SK-N-SH (cell line): ENCODE measurements at regions not wholly inside any gene's neighbourhood (a gene's known extent, or its start where the extent isn't known, plus 50 kb on each side); places are given as distances from the start of the nearest gene placed in this dataset.

Source experiments
- CTCF ChIA-PET: fragments of 300-600, 350-600 bp; formaldehyde crosslinking; extraction: SDS; loops from one replicate; lab custom pipeline; 2021; lab: Yijun Ruan, JAX
- POLR2A ChIA-PET: fragments of 350-600 bp; sonication (Branson Sonifier 250); formaldehyde crosslinking; extraction: SDS; loops from one replicate; lab custom pipeline; 2020; ENCODE audit warnings: antibody characterized with exemption, inconsistent platforms; lab: Yijun Ruan, JAX
- DNase-seq: peaks from one replicate; pipeline ENCODE4 v3.0.0; 2012
- H2AFZ ChIP-seq: fragments of 200-600 bp; sonication (generic); 2 replicates; pipeline ENCODE4 v1.8.1; 2016; ENCODE audit warnings: antibody characterized with exemption, mild to moderate bottlenecking, low read depth
- H3F3A ChIP-seq: fragments of 200-600 bp; sonication (generic); replicated peaks from 2 replicates; pipeline ENCODE3; 2016; ENCODE audit warnings: antibody characterized with exemption, mild to moderate bottlenecking; ENCODE audit not compliant: insufficient read depth
- H3K27ac ChIP-seq, 2 experiments: fragments of 200-500 bp in 1 of 2; fragments of 200-600 bp in 1 of 2; sonication (Bioruptor generic) in 1 of 2; sonication (generic), shearing (Covaris generic) in 1 of 2; 2 replicates each; pipeline versions ENCODE4 v1.5.1 to v1.6.1; 2014 to 2016; ENCODE audit warnings: low read depth in 2 of 2, inconsistent platforms in 1 of 2, low read length in 1 of 2, mild to moderate bottlenecking in 1 of 2, mixed read lengths in 1 of 2
- H3K27me3 ChIP-seq: fragments of 200-600 bp; sonication (generic), shearing (Covaris generic); 2 replicates; pipeline ENCODE4 v1.6.1; 2016; ENCODE audit warnings: mixed run types; ENCODE audit not compliant: insufficient read depth
- H3K36me3 ChIP-seq, 2 experiments: fragments of 200-500 bp in 1 of 2; fragments of 200-600 bp in 1 of 2; sonication (Bioruptor generic) in 1 of 2; sonication (generic) in 1 of 2; replicated peaks in 1 of 2; 2 replicates each; pipeline versions ENCODE3 to v1.5.1; 2014 to 2016; ENCODE audit warnings: low read length in 1 of 2, mild to moderate bottlenecking in 1 of 2; ENCODE audit not compliant: insufficient read depth in 2 of 2, control insufficient read depth in 1 of 2
- H3K4me1 ChIP-seq, 2 experiments: fragments of 200-500 bp in 1 of 2; fragments of 200-600 bp in 1 of 2; sonication (Bioruptor generic) in 1 of 2; sonication (generic), shearing (Covaris generic) in 1 of 2; 2 replicates each; pipeline versions ENCODE4 v1.5.1 to v1.6.1; 2014 to 2016; ENCODE audit warnings: low read depth in 1 of 2, low read length in 1 of 2, mixed run types in 1 of 2; ENCODE audit not compliant: insufficient read depth in 2 of 2, control insufficient read depth in 1 of 2
- H3K4me2 ChIP-seq: fragments of 200-600 bp; sonication (generic), shearing (Covaris generic); 2 replicates; pipeline ENCODE4 v1.6.1; 2017; ENCODE audit warnings: mixed run types
- H3K4me3 ChIP-seq, 2 experiments: fragments of 200-500 bp in 1 of 2; fragments of 200-600 bp in 1 of 2; sonication (Bioruptor generic) in 1 of 2; sonication (generic), shearing (Covaris generic) in 1 of 2; 2 replicates each; pipeline versions ENCODE4 v1.5.1 to v1.8.1; 2014 to 2016; ENCODE audit warnings: low read depth in 2 of 2, inconsistent platforms in 1 of 2, low read length in 1 of 2, mild to moderate bottlenecking in 1 of 2, mixed read lengths in 1 of 2, moderate library complexity in 1 of 2
- H3K79me2 ChIP-seq: fragments of 200-600 bp; sonication (generic); 2 replicates; pipeline ENCODE4 v1.8.1; 2017; ENCODE audit warnings: mild to moderate bottlenecking; ENCODE audit not compliant: insufficient read depth
- H3K9ac ChIP-seq: fragments of 200-600 bp; sonication (generic); 2 replicates; pipeline ENCODE4 v1.6.1; 2017; ENCODE audit warnings: mixed run types
- H3K9me2 ChIP-seq: fragments of 200-600 bp; sonication (generic); 2 replicates; pipeline ENCODE4 v1.6.1; 2017; ENCODE audit warnings: mixed run types
- H3K9me3 ChIP-seq: fragments of 200-600 bp; sonication (generic); 2 replicates; pipeline ENCODE4 v1.6.1; 2017; ENCODE audit warnings: mixed run types, mild to moderate bottlenecking, moderate library complexity
- H4K20me1 ChIP-seq: fragments of 200-600 bp; sonication (generic); 2 replicates; pipeline ENCODE4 v1.6.1; 2017; ENCODE audit warnings: mild to moderate bottlenecking, mixed run types; ENCODE audit not compliant: insufficient read depth
- CHD2 ChIP-seq: fragments of 150-350 bp; IDR thresholded peaks from 2 replicates; pipeline ENCODE4 v1.6.1; 2018; ENCODE audit warnings: low read length; ENCODE audit not compliant: partially characterized antibody
- CTCF ChIP-seq: fragments of 200-600 bp; sonication (generic); IDR thresholded peaks from 2 replicates; pipeline ENCODE4 v1.6.1; 2017; ENCODE audit warnings: antibody characterized with exemption, mild to moderate bottlenecking, moderate library complexity
- EP300 ChIP-seq, 2 experiments: IDR thresholded peaks; 2 replicates each; pipeline versions ENCODE4 v1.4.0 to v1.6.1; 2012; ENCODE audit warnings: borderline replicate concordance in 1 of 2, low read depth in 1 of 2, low read length in 1 of 2
- EZH2phosphoT487 ChIP-seq: fragments of 200-600 bp; sonication (generic); IDR thresholded peaks from 2 replicates; pipeline ENCODE4 v1.6.1; 2017; ENCODE audit warnings: low read depth, mixed run types, mild to moderate bottlenecking, antibody characterized with exemption, moderate library complexity, borderline replicate concordance
- FOSL2 ChIP-seq: IDR thresholded peaks from 2 replicates; pipeline ENCODE4 v1.4.0; 2012; ENCODE audit warnings: low read depth, mild to moderate bottlenecking, moderate library complexity, borderline replicate concordance
- FOXJ3 ChIP-seq: sonication (generic); formaldehyde crosslinking; IDR thresholded peaks from 2 replicates; pipeline ENCODE4 v1.5.1; 2020; ENCODE audit warnings: mild to moderate bottlenecking, missing genetic modification reagents
- FOXM1 ChIP-seq: IDR thresholded peaks from 2 replicates; pipeline ENCODE4 v1.4.0; 2012; ENCODE audit warnings: low read depth, mild to moderate bottlenecking
- GABPA ChIP-seq: IDR thresholded peaks from 2 replicates; pipeline ENCODE4 v1.4.0; 2012; ENCODE audit warnings: low read depth, mild to moderate bottlenecking
- IRF3 ChIP-seq: fragments of 150-350 bp; IDR thresholded peaks from 2 replicates; pipeline ENCODE4 v1.6.1; 2016; ENCODE audit warnings: mild to moderate bottlenecking, low read depth, low read length
- JUND ChIP-seq: IDR thresholded peaks from 2 replicates; pipeline ENCODE4 v1.4.0; 2012
- MEF2A ChIP-seq: IDR thresholded peaks from 2 replicates; pipeline ENCODE4 v1.4.0; 2012; ENCODE audit warnings: low read depth, borderline replicate concordance
- NRF1 ChIP-seq: IDR thresholded peaks from 2 replicates; pipeline ENCODE4 v1.6.1; 2012; ENCODE audit warnings: low read depth, mild to moderate bottlenecking, low read length
- POLR2AphosphoS5 ChIP-seq: IDR thresholded peaks from 2 replicates; pipeline ENCODE4 v1.6.1; 2012; ENCODE audit warnings: low read depth, low read length
- RAD21 ChIP-seq: IDR thresholded peaks from 2 replicates; pipeline ENCODE4 v1.6.1; 2012; ENCODE audit warnings: mild to moderate bottlenecking, low read length
- RFX5 ChIP-seq: IDR thresholded peaks from 2 replicates; pipeline ENCODE4 v1.6.1; 2012; ENCODE audit warnings: mild to moderate bottlenecking, improper control_type of control experiment, low read length
- SIN3A ChIP-seq: IDR thresholded peaks from 2 replicates; pipeline ENCODE4 v1.6.1; 2012; ENCODE audit warnings: low read depth, mild to moderate bottlenecking, low read length, moderate library complexity, borderline replicate concordance
- SMC3 ChIP-seq: IDR thresholded peaks from 2 replicates; pipeline ENCODE4 v1.6.1; 2012; ENCODE audit warnings: low read depth, low read length, improper control_type of control experiment
- TAF1 ChIP-seq: IDR thresholded peaks from 2 replicates; pipeline ENCODE4 v1.6.1; 2012; ENCODE audit warnings: low read depth, mild to moderate bottlenecking, low read length, moderate library complexity, borderline replicate concordance
- TCF12 ChIP-seq: IDR thresholded peaks from 2 replicates; pipeline ENCODE4 v1.4.0; 2012
- TEAD4 ChIP-seq: IDR thresholded peaks from 2 replicates; pipeline ENCODE4 v1.4.0; 2012; ENCODE audit warnings: mild to moderate bottlenecking, borderline replicate concordance; ENCODE audit not compliant: insufficient read depth
- USF1 ChIP-seq: IDR thresholded peaks from 2 replicates; pipeline ENCODE4 v1.4.0; 2012; ENCODE audit warnings: low read depth, borderline replicate concordance
- YY1 ChIP-seq: IDR thresholded peaks from 2 replicates; pipeline ENCODE4 v1.4.0; 2012; ENCODE audit warnings: low read depth, mild to moderate bottlenecking
- WGBS: methylation state at CpG from one replicate; pipeline ENCODE4 v1.1.6; 2017; ENCODE audit warnings: low lambda C conversion rate; 5-methylcytosine and 5-hydroxymethylcytosine counted together

GRCh38 chr11:43217849-43218248, 93.9 kb upstream of the API5 start:
- no peaks in the 10 kb centered on the region for H3K9me2 ChIP-seq
- no peak for DNase-seq
- no peak overlapping the region for H3K9ac ChIP-seq
- WGBS = 40% methylated on average over 7 of the region's 7 CpGs
- no peaks in the 10 kb centered on the region for H3F3A ChIP-seq
- no peaks in the 10 kb centered on the region for H3K27me3 ChIP-seq
- TF ChIP-seq CHD2 (no peak), RAD21 (no peak), CTCF (no peak), JUND (no peak), RFX5 (no peak), YY1 (no peak), POLR2AphosphoS5 (no peak), USF1 (no peak), TAF1 (no peak), IRF3 (no peak), SMC3 (no peak), TCF12 (no peak), NRF1 (no peak), SIN3A (no peak), MEF2A (no peak), FOXJ3 (no peak), GABPA (no peak)
- TF ChIP-seq, all 33 proteins: peak for 0
- Histone ChIP-seq H2AFZ (no peak overlapping the region), H3K36me3 (no peaks in the 10 kb centered on the region), H3K4me2 (no peak overlapping the region), H3K79me2 (no peaks in the 10 kb centered on the region), H3K9me3 (no peaks in the 10 kb centered on the region), H3K27ac (no peak overlapping the region), H3K4me1 (no peaks in the 10 kb centered on the region), H4K20me1 (no peaks in the 10 kb centered on the region), H3K4me3 (no peak overlapping the region)
- ChIA-PET CTCF (interaction anchor here (0.7 to 1.4 kb wide), 2 partner anchors 25 to 27 kb away, joined by 3 read pairs; no protein-coding TSS in a partner anchor), POLR2A (no interaction called here)

GRCh38 chr11:43222215-43222614, 89.6 kb upstream of the API5 start:
- H4K20me1 ChIP-seq = no peaks in the 10 kb centered on the region
- no peak overlapping the region for H2AFZ ChIP-seq
- no peak overlapping the region for H3K27ac ChIP-seq
- CTCF ChIA-PET = interaction anchor here (1.2 kb wide), 1 partner anchor 21 kb away, joined by 3 read pairs; no protein-coding TSS in a partner anchor
- H3K4me2 ChIP-seq = no peak overlapping the region
- H3K36me3 ChIP-seq = no peaks in the 10 kb centered on the region
- no peaks in the 10 kb centered on the region for H3K9me2 ChIP-seq
- H3F3A ChIP-seq = no peaks in the 10 kb centered on the region
- no peaks in the 10 kb centered on the region for H3K79me2 ChIP-seq
- no peaks in the 10 kb centered on the region for H3K9me3 ChIP-seq
- H3K4me3 ChIP-seq = no peak overlapping the region
- no peaks in the 10 kb centered on the region for H3K4me1 ChIP-seq
- POLR2A ChIA-PET = no interaction called here
- DNase-seq = no peak
- TF ChIP-seq TAF1 = no peak
- no peak for TF ChIP-seq RAD21
- TF ChIP-seq FOXM1 = no peak
- no peak for TF ChIP-seq EZH2phosphoT487
- no peak for TF ChIP-seq TEAD4
- no peak for TF ChIP-seq EP300 (IDR thresholded peaks at IDR 0.05; ENCODE audit: borderline replicate concordance in 1 of 2, low read depth in 1 of 2, low read length in 1 of 2)
- no peak for TF ChIP-seq FOSL2
- H3K27me3 ChIP-seq = no peaks in the 10 kb centered on the region
- H3K9ac ChIP-seq = no peak overlapping the region
